ENCODE measurements at regions not wholly inside any gene's neighbourhood (a gene's known extent, or its start where the extent isn't known, plus 50 kb on each side); places are given as distances from the start of the nearest gene placed in this dataset.

- no peak overlapping the region for H2BK120ac ChIP-seq (ENCODE audit: low read depth, low read length, poor library complexity, severe bottlenecking)
- H2BK12ac ChIP-seq (ENCODE audit: insufficient read length, low read depth, low read length) = no peak overlapping the region
- no peaks in the 10 kb centered on the region; a peak in 1 of 5 replicates for H3K9me3 Mint-ChIP-seq
- no peak overlapping the region for H3K56ac ChIP-seq (ENCODE audit: insufficient read length, low read depth, low read length)
- no peaks in the 10 kb centered on the region for H3K79me1 ChIP-seq (ENCODE audit: insufficient read depth, low read depth, low read length, poor library complexity, severe bottlenecking)
- no peak overlapping the region for H3K27ac ChIP-seq (ENCODE audit: insufficient read length, low read depth, low read length)
- no peak overlapping the region for H3K9ac ChIP-seq (ENCODE audit: extremely low read depth, insufficient read length, low read length)
- no peak overlapping the region for H3K4me2 ChIP-seq (ENCODE audit: insufficient read depth, insufficient read length, low read length)
- H3K18ac ChIP-seq (ENCODE audit: insufficient read length, low read depth, low read length) = no peak overlapping the region
- no peak overlapping the region for H3K27ac Mint-ChIP-seq
- H3K4me3 Mint-ChIP-seq = no peak overlapping the region
- no CpG with 5 or more reads among the region's 2 CpGs for WGBS (ENCODE audit: extremely low coverage, insufficient read length, low lambda C conversion rate)
- H2BK15ac ChIP-seq (ENCODE audit: low read depth, low read length) = no peak overlapping the region
- H3K79me2 ChIP-seq (ENCODE audit: insufficient read depth, low read length) = no peaks in the 10 kb centered on the region
- H3K4me1 Mint-ChIP-seq = peaks cover 8 to 9% of the 10 kb centered on the region in 2 experiments; a peak in 2 of 4 replicates
- H4K91ac ChIP-seq (ENCODE audit: insufficient read length, low read depth, low read length) = no peak overlapping the region
- H3K9me3 ChIP-seq (ENCODE audit: control insufficient read depth, low read depth, low read length) = no peaks in the 10 kb centered on the region
- no peaks in the 10 kb centered on the region for H4K20me1 ChIP-seq (ENCODE audit: control insufficient read depth, insufficient read depth, insufficient read length)
- peaks cover 0 to 8% (median 0%) of the 10 kb centered on the region in 3 experiments; a peak in 1 of 7 replicates for H3K36me3 Mint-ChIP-seq (ENCODE audit: insufficient read depth in 1 of 3, low read depth in 3 of 3)
- no peak overlapping the region for H3K23ac ChIP-seq (ENCODE audit: insufficient read length, low read depth, low read length)
- no peak overlapping the region for H2BK20ac ChIP-seq (ENCODE audit: low read depth, low read length, poor library complexity, severe bottlenecking)
- no peak overlapping the region for H3K4ac ChIP-seq (ENCODE audit: low read depth, low read length)
- no peak for DNase-seq
- H3K4me1 ChIP-seq (ENCODE audit: insufficient read depth, low read length) = no peaks in the 10 kb centered on the region; the same call in 1 of the 2 replicates
- no peak for TF ChIP-seq CTCF (conservative IDR thresholded peaks at IDR 0.05)
- H3K14ac ChIP-seq (ENCODE audit: insufficient read depth, low read length) = no peak overlapping the region
- H4K5ac ChIP-seq (ENCODE audit: insufficient read length, low read depth, low read length) = no peak overlapping the region
- no peaks in the 10 kb centered on the region for H3K27me3 Mint-ChIP-seq (ENCODE audit: low read depth)
- H3T11ph ChIP-seq (ENCODE audit: low read length) = no peak overlapping the region
- no peaks in the 10 kb centered on the region for H3K27me3 ChIP-seq (ENCODE audit: insufficient read depth, low read length)
- no peak overlapping the region for H2BK5ac ChIP-seq (ENCODE audit: insufficient read length, low read length)
- H2AK5ac ChIP-seq (ENCODE audit: insufficient read length, low read length) = no peak overlapping the region
- no peak overlapping the region for H2AFZ ChIP-seq (ENCODE audit: low read length)
- H4K8ac ChIP-seq (replicated peaks; ENCODE audit: insufficient read length, low read depth, low read length) = no peak overlapping the region
- no peaks in the 10 kb centered on the region for H3K23me2 ChIP-seq (ENCODE audit: insufficient read length, low read depth, low read length, poor library complexity, severe bottlenecking)
Measured at GRCh38 chr3:152778022-152778421, 56.9 kb upstream of the P2RY1 start.

Data from H9 (cell line).